Fibroblast of lung (primary cell): ENCODE measurements at regions not wholly inside any gene's neighbourhood (a gene's known extent, or its start where the extent isn't known, plus 50 kb on each side); places are given as distances from the start of the nearest gene placed in this dataset.

Source experiments
- EZH2 ChIP-seq: IDR thresholded peaks from 2 replicates; pipeline ENCODE4 v1.5.1; 2012; ENCODE audit warnings: low read length, control low read depth, mild to moderate bottlenecking; ENCODE audit errors: missing control alignments
- TF ChIP-seq, protein P1 (sequence below), 2 donors: IDR thresholded peaks in 1 of 2; conservative IDR thresholded peaks in 1 of 2; 1 replicate in 1 of 2; 2 replicates in 1 of 2; pipeline ENCODE4 v1.5.1; 2011 to 2012; ENCODE audit warnings: low read length in 2 of 2, control low read depth in 1 of 2, inconsistent platforms in 1 of 2, low read depth in 1 of 2, mild to moderate bottlenecking in 1 of 2

DNA sequence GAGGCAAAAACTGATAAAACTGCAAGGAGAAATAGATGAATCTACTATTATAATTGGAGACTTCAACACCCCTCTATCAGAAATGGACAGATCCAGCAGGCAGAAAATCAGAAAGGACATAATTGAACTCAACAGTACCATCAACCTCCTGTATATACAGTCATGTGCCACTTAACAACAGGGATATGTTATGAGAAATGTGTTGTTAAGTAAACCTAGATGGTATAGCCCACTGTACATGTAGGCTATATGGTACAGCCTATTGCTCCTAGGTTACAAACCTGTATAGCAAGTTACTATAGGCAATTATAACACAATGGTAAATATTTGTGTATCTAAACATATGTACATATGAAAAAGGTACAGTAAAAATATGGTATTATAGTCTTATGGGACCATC, 66.8 kb upstream of the PHF21A start:
- TF ChIP-seq, protein P1, sequence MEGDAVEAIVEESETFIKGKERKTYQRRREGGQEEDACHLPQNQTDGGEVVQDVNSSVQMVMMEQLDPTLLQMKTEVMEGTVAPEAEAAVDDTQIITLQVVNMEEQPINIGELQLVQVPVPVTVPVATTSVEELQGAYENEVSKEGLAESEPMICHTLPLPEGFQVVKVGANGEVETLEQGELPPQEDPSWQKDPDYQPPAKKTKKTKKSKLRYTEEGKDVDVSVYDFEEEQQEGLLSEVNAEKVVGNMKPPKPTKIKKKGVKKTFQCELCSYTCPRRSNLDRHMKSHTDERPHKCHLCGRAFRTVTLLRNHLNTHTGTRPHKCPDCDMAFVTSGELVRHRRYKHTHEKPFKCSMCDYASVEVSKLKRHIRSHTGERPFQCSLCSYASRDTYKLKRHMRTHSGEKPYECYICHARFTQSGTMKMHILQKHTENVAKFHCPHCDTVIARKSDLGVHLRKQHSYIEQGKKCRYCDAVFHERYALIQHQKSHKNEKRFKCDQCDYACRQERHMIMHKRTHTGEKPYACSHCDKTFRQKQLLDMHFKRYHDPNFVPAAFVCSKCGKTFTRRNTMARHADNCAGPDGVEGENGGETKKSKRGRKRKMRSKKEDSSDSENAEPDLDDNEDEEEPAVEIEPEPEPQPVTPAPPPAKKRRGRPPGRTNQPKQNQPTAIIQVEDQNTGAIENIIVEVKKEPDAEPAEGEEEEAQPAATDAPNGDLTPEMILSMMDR (conservative IDR thresholded peaks at IDR 0.05 in 1 of 2, IDR thresholded peaks at IDR 0.05 in 1 of 2; ENCODE audit: low read depth in 1 of 2, low read length in 2 of 2): no peak
- TF ChIP-seq EZH2: no peak
